AG04449 (cell line): ENCODE measurements at regions not wholly inside any gene's neighbourhood (a gene's known extent, or its start where the extent isn't known, plus 50 kb on each side); places are given as distances from the start of the nearest gene placed in this dataset.

Experiments
- CTCF ChIA-PET: fragments of 350-600 bp; formaldehyde crosslinking; extraction: SDS; loops from one replicate; lab custom pipeline; 2021; ENCODE audit warnings: antibody characterized with exemption; lab: Yijun Ruan, JAX
- POLR2A ChIA-PET: fragments of 400-600, 350-600 bp; formaldehyde crosslinking; extraction: SDS; loops from one replicate; lab custom pipeline; 2020; ENCODE audit warnings: antibody characterized with exemption, inconsistent platforms; lab: Yijun Ruan, JAX
- DNase-seq: peaks from one replicate; pipeline ENCODE4 v3.0.0-alpha.2; 2010; ENCODE audit warnings: low read depth, low spot score
- H3K4me3 ChIP-seq: 2 replicates; pipeline ENCODE4 v1.5.1; 2011; ENCODE audit warnings: low read depth, mild to moderate bottlenecking, control low read depth, low read length
- CTCF ChIP-seq: IDR thresholded peaks from one replicate; pipeline ENCODE4 v1.5.1; 2011; ENCODE audit warnings: mild to moderate bottlenecking, moderate library complexity, low read length, control low read depth, inconsistent platforms; ENCODE audit not compliant: insufficient read depth; ENCODE audit errors: missing control alignments

GRCh38 chr6:149147195-149147594, 170.3 kb upstream of the TAB2 start:
- POLR2A ChIA-PET, result no interaction called here

GRCh38 chr6:149147938-149148718, 169.4 kb upstream of the TAB2 start:
- POLR2A ChIA-PET, result no interaction called here
- no peak overlapping the region for H3K4me3 ChIP-seq
- DNase-seq, result no peak
- TF ChIP-seq CTCF, result no peak
- CTCF ChIA-PET, result interaction anchor here (0.6 kb wide), 1 partner anchor 8 kb away, joined by 3 read pairs; no protein-coding TSS in a partner anchor

More at GRCh38 chr6:149147195-149147594, 170.3 kb upstream of the TAB2 start:
- CTCF ChIA-PET, result interaction anchor here (0.6 kb wide), 1 partner anchor 9 kb away, joined by 3 read pairs; no protein-coding TSS in a partner anchor
- TF ChIP-seq CTCF, result no peak
- H3K4me3 ChIP-seq, result no peak overlapping the region
- DNase-seq, result no peak

GRCh38 chr6:149149653-149150052, 167.9 kb upstream of the TAB2 start:
- ChIA-PET CTCF (no interaction called here), POLR2A (interaction anchor here (0.6 kb wide), 1 partner anchor 30 kb away, joined by 5 read pairs; no protein-coding TSS in a partner anchor)
- H3K4me3 ChIP-seq, result no peak overlapping the region
- no peak for TF ChIP-seq CTCF
- DNase-seq, result no peak

- POLR2A ChIA-PET, result interaction anchor here (0.5 to 0.6 kb wide), 2 partner anchors 31 to 222 kb away, joined by 3 to 5 read pairs; no protein-coding TSS in a partner anchor
These were observed 167.2 kb upstream of the TAB2 start for GRCh38 chr6:149150301-149150700.

DNA sequence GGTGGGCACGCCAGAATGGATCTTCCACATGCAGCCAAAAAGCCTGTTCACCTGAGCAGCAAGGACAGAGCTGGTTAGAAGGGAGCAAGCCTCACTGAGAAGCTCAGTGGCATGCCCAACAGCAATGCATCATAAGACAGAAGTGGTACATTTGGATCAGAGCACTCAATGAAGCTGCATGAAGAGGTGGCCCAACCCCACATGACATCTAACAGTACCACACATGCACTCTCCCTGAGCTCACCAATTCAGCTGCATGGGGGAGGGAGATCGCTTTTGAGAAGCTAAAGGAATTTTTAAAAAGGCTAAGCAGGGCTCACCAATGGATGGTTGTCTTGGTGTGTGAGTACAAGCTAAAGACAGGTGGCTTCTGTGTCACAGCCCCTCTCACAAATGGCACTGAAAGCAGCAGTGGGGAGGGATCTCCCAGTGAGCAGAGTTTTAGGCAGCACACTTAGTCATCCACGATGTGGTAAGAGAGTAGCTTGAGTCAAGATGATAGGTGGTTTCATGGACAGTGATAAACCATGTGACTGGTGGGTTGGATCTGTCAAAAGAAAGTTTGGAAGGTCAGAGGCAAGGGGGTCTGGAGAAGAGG, 166.6 kb upstream of the TAB2 start:
- DNase-seq, result no peak
- POLR2A ChIA-PET, result interaction anchor here (0.5 kb wide), 1 partner anchor 221 kb away, joined by 3 read pairs; no protein-coding TSS in a partner anchor
- no peak for TF ChIP-seq CTCF
- CTCF ChIA-PET, result interaction anchor here (0.7 kb wide), 1 partner anchor 71 kb away, joined by 3 read pairs; no protein-coding TSS in a partner anchor
- H3K4me3 ChIP-seq, result no peak overlapping the region

More at GRCh38 chr6:149150301-149150700, 167.2 kb upstream of the TAB2 start:
- CTCF ChIA-PET, result no interaction called here
- no peak for DNase-seq
- H3K4me3 ChIP-seq, result no peak overlapping the region
- TF ChIP-seq CTCF, result no peak

GRCh38 chr6:149152521-149152920, 165.0 kb upstream of the TAB2 start:
- TF ChIP-seq CTCF, result no peak
- no peak for DNase-seq
- CTCF ChIA-PET, result no interaction called here
- POLR2A ChIA-PET, result no interaction called here
- no peak overlapping the region for H3K4me3 ChIP-seq
